Iris pigment epithelial cell (primary cell): ENCODE measurements at regions not wholly inside any gene's neighbourhood (a gene's known extent, or its start where the extent isn't known, plus 50 kb on each side); places are given as distances from the start of the nearest gene placed in this dataset.

Source experiments
- DNase-seq: peaks from one replicate; pipeline ENCODE4 v3.0.0-alpha.2; 2011; ENCODE audit warnings: low read depth

DNA sequence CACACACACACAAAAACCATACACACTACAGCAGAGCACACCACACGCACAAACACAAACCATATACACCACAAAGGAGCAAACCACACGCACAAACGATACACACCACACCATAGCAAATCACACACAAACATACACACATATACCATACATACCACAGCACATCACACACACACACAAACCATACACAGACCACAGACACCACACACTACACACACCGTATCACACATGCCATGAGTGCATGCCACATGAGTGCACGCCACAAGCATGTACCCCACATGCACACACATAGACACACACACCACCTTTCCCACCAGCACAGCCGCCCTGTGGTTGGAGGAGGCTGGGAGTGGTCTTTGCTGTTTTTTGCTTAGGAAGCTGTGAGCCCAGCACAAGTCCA is 517.1 kb upstream of the MYT1L start:
- no peak for DNase-seq

DNA sequence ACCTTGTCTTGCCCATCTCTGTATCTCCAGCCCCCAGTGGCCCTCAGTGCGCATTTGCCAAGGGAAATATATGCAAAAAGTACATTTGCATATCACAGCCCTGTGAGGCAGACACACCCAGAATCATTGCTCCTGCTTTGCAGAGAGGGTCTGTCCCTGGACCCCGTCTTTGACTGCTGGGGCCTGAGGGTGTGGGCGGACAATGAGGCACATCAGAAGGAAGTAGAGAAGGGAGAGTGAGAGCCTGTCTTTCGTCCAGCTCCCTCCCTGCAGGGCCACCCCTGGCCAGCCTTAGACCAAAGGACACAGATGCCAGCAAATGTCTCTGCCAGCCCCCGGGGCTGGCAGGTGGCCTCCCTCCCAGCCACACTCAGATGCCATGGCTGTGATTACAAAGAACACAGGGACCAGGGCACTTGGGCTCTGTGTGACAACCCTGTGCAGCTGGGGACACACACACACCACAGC is 516.2 kb upstream of the MYT1L start:
- no peak for DNase-seq

DNA sequence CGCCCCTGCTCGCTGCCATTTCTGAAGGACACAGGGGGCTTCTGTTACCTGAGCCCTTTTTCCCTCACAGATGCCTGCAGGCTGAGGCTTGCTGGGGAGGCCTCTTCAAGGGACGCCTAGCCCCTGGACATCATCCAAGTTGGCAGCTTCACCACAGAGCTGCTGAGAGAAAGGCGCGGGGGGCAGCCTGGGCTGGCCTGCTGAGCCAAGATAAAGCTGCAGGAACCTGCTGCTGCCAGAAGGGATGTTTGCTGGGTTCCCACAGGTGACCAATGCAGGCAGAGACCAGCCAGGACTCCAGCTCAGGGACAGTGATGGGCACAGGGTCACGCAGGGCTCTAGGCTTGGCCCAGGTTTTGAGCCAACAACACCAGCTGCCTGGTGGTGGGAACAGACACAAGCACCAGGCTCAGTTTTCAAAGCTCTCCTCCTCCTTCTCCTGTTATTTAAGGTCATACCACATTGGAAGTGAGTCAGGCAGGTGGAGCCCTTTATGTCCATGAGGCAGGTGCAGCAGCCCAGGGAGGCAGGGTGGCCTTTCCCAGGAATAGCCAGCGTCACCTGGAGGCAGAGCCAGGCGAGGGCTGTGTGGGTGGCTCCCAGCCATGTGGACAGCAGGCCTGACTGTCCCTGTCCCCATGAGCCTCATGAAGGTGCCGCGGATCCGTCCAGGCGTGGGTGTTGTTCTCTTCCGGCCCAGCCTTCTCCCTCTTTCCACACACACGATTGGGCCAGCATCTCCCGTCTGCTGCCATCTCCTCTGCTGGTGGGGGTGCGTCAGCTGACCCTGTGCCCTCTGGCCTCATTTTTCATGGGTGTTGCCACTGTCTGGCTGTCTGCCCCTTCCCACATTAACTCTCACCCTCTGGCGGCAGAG is 515.5 kb upstream of the MYT1L start:
- DNase-seq = no peak

DNA sequence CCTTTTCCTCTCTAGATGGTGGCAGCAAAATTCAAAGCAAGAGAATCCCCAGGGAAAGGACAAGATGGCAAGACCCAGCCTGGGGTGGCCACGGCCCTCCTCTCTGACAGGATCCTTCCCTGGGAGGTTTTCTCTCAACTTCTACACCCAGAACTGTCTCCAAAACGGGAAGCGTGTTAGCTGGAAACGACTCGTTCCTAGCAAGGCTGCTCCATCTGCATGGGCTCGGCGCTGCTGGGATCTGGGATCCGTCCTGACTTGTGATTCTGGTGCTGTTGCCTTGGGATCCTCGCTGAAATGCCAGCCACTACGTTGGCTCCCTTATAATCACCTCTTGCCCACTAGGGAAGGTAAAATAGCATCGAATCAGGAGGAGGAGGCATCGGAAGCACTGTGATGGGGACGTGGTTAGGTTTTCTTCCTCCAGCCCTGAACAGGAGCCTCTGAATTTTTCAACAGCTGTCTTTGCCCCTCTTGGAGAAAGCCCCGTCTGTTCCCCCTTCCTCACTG is 514.8 kb upstream of the MYT1L start:
- no peak for DNase-seq

DNA sequence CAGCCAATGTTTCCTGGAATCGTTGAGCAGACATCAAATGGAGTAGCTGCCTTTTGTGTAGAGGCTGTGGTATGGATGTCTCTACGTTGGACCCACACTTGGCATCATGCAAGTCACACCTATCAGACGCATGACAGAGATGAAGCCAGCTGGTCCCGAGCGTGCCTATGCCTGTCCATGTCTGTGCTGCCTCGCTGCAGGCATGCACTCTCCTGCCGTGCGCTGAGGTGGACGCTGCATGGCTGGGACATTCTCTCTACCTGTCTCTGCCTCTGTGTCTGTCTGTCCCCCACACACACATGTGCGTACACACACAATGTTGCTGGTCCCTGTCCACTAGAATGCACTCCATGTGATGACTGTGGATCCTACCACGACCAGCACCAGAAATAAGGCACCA is 514.2 kb upstream of the MYT1L start:
- no peak for DNase-seq

DNA sequence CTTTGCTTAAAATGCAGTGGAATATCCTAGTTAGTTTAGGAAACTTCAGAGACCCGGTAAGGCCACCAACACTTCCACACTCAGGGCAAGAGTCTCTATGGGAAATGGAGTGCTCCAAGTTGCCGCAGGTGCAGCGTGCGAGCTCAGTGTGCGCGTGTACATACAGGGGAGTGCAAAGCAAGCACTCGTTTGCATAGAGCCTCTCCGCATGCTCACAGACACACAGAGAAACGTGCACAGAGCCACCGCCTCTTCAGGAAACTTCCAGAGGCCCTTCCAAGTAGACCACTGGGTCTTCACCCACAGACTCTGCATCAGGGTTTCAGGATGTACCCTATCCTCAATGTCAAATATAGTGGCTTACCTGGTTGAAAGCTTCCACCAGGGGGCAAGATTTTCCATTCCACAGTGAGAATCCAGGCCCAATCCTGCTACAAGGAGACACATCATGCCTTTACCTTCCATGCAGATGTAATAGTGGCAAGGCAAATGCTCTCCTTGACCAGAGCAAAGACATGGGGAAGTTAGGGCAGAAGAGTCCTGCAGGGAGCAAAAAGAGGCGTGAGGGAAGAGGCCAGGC is 513.0 kb upstream of the MYT1L start:
- DNase-seq = no peak

DNA sequence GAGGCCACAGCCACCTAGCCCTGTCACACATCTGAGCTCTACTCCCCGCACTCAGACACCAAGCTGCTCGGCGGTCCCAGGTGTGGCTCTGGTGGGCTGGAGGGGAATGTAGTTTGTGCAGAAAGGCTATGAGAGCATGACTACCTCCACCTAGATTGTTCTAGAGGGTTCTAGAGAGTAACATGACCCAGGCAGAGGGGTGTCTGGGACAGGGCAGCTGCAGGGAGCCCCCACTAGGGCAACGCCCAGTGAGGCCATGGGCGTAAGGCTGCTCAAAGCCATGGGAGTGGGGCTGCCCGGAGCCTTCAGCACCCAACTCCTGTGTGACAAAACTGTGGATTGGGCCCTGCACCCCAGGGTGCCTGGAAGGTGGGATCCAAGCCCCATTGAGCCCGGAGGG is 511.4 kb upstream of the MYT1L start:
- no peak for DNase-seq

DNA sequence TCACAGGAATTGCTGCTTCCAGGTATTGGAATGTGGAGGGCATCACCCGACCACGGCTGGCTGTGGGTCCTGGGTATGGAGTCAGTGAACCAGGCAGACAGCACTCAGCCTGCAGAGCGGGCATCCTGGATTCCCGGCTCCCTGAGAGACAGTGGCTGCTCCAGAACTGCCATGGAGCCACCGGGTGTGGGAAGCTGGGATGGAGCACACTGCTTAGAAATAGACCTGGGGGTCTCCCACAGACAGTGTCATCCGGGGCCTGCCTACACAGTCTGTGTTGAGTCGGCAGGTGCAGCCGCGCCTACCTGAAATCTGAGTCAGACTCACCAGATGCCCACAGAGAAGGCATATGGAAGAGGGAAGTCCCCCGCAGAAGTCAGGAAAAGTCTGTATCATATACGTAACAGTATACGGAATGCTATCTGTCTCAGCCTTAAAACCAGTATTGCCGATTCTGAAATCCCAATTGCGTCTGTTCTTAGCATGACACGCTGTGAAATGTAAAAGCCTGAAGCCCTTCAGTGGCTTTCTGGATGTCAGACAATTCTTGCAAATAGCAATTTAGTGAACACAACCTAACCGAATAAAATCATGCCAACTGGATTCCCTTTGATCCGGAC is 509.7 kb upstream of the MYT1L start:
- no peak for DNase-seq

DNA sequence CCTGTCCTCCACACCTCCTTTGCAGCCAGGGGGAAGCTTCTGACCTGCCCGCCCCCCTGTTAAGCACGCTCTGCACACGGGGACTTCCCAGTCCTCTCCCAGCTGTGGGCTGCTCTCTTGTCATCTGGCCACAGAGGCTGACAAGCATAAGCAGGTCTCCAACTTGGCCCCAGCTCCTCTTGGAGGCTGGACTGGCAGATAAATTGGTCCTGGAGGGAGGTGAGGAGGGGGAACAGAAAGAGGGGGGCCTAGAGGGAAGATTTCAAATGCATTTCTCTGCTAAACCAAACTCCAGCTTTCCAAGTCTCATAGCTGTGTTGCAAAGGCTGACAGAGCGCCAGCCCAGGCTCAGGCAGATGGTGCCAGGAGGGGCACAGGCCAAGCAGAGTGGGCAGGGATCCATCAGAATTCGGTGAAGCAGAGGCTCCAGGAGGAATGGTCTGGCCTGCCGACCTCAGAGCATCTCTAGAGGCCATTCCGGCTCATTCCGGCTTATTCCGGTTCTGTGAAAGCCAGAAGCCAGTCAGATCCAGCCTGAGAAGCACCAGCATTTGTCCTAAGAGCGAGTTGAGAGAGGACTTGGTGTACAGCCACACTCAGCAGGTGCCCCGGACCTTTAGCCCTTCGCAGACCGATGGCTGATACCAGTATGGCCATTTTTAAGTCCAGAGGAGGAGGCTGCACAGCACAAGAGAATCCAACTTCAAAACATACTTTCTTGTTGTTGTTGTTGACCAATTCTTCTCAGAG is 508.9 kb upstream of the MYT1L start:
- no peak for DNase-seq

DNA sequence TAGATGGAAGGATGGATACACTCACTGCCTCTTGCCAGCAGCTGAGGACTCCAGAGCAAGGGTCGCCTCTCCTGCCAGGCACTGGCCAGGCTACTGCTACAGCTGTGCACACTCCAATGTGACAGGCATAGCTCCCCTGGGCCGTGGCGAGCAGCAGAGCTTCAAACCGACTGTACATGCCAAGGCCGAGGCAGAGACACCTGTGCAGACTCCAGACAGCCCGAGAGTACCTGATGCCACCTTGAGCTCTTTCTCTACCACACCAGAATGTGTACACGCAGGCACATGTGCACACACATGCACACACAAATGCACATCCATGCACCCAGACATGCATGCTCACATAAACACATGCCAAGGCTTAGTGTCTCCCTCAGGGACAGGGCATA is 508.3 kb upstream of the MYT1L start:
- no peak for DNase-seq

DNA sequence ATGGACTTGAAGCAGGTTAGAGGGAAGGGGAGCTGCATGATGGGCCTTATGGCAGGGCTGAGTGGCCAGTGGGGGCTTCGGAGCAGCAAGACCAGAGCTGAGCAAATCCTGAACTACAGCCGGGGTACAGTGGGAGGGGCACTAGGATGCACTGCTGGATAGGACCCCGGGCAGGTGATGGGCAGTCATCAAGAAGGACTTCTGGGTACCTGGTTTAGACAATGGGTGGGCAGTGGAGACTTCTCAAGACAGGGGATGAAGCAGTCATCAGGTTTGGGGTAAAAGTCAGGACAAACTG is 507.4 kb upstream of the MYT1L start:
- no peak for DNase-seq

DNA sequence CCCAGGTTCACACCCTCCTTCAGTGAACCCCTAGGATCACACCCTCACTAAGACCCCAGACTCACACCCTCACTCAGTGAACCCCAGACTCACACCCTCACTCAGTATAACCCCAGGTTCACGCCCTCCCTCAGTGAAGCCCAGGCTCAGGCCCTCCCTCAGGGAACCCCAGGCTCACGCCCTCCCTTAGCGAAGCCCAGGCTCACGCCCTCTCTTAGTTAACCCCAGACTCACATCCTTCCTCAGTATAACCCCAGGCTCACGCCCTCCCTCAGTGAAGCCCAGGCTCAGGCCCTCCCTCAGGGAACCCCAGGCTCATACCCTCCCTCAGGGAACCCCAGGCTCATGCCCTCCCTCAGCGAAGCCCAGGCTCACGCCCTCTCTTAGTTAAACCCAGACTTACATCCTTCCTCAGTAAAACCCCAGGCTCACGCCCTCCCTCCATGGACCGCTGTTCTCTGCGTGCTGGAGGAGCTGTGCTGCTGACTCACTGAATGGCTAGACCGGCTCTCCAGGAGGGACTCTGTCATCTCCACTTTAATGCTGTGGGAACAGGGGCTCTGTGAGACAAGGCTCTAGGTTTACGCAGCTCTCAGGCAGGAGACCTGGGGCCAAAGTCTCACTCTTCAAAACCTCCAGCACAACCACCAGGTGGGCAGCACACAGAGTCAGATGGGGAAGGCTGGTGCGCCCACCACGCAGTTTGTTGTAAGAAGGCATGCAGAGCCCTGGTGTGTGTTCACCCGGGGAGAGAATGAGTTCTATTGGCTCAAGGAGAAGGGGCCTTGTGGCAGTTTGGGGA is 506.9 kb upstream of the MYT1L start:
- no peak for DNase-seq

DNA sequence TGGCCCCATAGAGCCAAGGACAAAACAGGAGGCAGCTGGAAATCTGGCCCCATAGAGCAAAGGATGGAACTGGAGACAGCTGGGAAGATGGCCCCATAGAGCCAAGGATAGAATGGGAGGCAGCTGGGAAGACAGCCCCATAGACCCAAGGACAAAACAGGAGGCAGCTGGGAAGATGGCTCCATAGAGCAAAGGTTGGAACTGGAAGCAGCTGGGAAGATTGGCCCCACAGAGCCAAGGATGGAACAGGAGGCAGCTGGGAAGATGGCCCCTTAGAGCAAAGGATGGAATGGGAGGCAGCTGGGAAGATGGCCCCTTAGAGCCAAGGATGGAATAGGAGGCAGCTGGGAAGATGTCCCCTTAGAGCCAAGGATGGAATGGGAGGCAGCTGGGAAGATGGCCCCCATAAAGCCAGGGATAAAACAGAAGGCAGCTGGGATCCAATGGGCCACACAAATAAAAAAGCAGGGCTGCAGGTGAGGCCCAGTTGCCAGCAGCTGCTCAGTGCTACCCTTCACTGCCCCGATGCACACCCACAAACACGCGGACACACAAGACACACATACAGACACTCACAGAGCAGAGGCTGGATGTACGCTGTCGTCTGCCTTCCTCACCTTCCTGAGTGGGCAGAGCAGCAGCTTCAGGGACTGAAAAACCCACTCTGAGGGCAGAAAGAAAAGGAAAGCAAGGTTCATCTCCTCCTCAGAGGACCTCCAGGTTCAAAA is 505.4 kb upstream of the MYT1L start:
- no peak for DNase-seq

DNA sequence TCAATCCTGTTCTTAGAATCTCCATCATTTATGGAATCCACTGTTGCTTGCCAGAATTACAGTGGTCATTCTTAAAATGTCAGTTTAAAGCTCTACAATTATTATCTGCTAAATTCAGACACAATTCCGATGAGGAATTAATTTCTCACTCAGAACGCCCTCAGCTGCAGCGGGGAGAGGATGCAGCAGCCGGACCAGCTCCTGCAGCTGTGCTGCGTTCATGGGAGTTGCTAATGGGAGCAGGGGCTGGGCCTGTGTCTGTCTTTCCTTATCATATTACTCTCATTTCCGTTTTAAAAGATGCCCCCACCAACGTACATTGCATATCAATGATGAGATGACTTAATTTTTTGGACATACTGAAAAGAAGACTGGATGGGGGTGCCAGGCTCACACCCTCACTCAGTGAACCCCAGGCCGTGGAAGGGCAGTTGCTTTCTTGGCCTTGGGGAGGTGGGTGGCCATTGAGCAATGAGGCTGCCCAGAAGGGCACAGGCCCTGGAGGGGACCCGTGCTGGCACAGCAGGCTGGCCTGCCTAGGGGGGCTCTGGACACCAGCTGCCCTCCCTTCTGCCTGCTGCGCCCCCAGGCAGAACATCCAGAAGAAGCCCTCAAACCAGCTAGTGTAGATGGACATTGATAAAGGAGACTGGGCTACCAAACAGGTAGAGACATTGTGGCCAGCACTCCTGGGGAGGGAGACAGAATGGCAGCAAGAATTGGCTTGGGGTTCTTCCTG is 503.6 kb upstream of the MYT1L start:
- DNase-seq = no peak

DNA sequence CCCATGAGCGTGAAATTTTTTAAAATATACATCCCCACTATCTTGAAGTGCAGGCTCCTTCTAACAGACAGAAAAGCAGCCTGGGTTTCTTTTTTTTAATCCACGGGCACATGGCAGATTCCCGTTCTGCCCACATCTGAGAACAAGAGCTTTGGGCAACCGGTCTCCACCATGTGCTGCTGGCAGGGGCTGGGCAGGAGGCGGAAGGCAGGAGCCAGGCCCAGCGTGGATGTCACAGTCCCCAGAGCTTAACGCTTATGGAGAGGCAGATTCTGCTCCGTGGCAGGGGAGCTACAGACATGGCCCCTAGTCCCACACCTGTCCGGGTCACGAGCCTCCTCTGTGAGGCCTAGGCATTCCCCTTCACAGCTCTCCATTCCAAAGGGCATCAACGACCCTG is 503.0 kb upstream of the MYT1L start:
- DNase-seq = no peak

DNA sequence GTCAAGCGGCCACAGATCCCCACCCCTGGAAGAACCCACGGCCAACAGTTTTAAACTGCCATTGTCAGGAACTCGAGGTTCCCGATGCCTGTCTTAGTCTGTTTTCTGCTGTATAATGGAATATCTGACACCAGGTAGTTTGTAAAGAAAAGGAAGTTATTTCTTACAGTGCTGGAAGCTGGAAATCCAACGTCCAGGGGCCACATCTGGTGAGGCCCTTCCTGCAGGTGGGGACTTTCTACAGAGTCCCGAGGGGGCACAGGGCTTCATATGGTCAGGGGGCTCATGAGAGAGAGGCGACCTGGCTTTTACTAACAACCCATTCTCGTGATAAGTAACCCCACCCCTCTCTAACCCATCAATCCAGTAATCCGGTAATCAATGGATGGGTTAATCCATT is 501.6 kb upstream of the MYT1L start:
- no peak for DNase-seq

DNA sequence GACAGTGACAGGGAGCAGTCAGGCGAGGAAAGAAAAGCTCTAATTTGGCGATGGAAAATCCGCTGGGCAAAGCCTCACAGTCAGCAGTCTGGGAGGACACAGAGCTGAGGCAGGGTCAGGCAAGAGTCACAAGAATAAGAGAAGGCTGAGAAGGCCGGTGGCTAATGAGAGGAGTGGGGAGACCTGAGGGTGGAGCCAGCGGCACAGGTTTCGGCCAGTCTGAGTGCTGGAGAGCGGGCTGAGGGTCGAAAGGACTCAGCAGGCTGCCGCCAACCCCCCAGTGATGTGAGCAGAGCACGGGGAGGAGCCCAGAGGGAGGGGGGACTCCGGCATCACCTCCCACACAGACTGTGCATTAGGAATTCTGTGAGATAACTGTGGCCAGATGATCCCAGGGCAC is 500.6 kb upstream of the MYT1L start:
- no peak for DNase-seq

DNA sequence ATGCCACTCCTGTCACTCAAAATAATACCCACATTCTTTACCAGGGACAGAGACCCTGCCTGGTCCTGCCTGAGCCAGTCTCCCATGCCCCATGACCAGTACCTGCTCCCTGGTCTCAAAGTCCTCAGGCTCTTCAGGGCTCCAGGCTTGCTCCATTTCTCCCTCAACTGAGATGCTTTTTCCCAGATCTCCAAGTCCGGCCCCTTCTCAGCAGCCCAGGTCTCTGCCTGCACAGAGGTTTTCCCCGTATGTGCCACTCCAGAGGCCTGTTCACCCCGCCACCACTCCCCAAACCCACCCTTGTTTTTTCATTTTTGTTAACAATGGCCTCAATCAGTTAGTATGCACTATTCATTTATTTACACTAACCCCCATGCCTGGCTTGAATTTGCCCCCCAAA is 499.5 kb upstream of the MYT1L start:
- no peak for DNase-seq

DNA sequence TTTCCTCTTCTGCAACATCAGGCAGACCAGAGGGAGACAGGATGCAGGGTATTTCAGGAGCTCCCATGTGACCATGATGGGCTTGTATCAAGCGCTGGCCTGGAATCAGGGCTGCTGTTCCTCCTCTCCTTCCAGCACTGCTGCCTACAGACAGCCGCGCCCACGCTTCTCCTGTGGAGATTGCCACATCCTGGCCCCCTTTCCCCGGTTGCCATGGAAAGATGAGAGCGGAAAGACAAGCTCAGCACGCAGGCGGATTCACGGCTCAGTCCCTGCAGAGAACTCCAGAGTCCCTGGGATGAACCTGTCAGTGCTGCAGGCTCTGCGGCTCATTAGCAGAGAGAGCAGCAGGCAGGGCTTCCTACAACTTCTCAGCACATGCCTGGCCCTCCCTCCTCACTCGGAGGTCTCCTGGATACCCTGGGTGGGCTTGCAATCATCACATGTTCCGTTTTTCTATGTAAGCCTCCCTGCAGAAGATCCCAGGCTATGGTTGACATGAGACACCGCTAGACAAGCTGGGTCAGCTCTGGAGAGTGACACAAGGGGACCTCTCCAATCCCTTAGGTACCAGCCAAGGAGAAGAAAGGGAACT is 497.8 kb upstream of the MYT1L start:
- DNase-seq = no peak

DNA sequence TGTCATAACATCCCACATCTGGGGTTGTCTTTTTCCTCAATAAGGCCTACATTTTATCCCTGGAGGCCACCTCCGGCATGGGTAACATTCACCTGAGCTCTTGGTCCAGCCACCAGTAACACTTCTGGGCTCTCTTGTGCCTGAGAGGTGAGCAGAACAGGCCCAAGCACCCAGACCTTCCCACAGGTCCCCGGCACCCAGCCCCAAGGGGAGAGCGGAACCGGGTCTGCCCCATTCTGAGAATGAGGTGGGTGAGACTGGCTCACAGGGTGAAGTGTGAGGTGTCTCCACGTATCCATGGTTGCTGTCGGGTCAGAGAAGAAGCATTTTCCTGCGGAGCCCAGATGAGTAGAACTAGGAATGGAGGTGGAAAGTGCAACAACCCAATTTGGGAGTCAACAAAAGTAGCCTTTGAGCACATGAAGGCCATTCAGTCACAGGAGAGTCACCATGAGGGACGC is 496.7 kb upstream of the MYT1L start:
- no peak for DNase-seq
